Ishikawa (cell line): ENCODE measurements at regions not wholly inside any gene's neighbourhood (a gene's known extent, or its start where the extent isn't known, plus 50 kb on each side); places are given as distances from the start of the nearest gene placed in this dataset.

ENCODE experiments used
- CEBPB ChIP-seq: IDR thresholded peaks from 2 replicates; pipeline ENCODE4 v1.6.1; 2012
- CREB1 ChIP-seq: IDR thresholded peaks from 2 replicates; pipeline ENCODE4 v1.6.1; 2012; ENCODE audit warnings: low read depth
- EGR1 ChIP-seq: IDR thresholded peaks from 2 replicates; pipeline ENCODE4 v1.6.1; 2012
- EP300 ChIP-seq: IDR thresholded peaks from 2 replicates; pipeline ENCODE4 v1.6.1; 2012; ENCODE audit warnings: borderline replicate concordance
- FOXM1 ChIP-seq: IDR thresholded peaks from 2 replicates; pipeline ENCODE4 v1.6.1; 2012; ENCODE audit warnings: low read depth, borderline replicate concordance
- MAX ChIP-seq: IDR thresholded peaks from 2 replicates; pipeline ENCODE4 v1.6.1; 2012
- NFIC ChIP-seq: IDR thresholded peaks from 2 replicates; pipeline ENCODE4 v1.6.1; 2012
- RAD21 ChIP-seq: IDR thresholded peaks from 2 replicates; pipeline ENCODE4 v1.6.1; 2012; ENCODE audit warnings: low read depth
- TAF1 ChIP-seq: IDR thresholded peaks from 2 replicates; pipeline ENCODE4 v1.6.1; 2012; ENCODE audit warnings: low read depth, mild to moderate bottlenecking
- TCF12 ChIP-seq: IDR thresholded peaks from 2 replicates; pipeline ENCODE4 v1.6.1; 2012; ENCODE audit warnings: low read depth
- TEAD4 ChIP-seq: IDR thresholded peaks from 2 replicates; pipeline ENCODE4 v1.6.1; 2012
- YY1 ChIP-seq: IDR thresholded peaks from 2 replicates; pipeline ENCODE4 v1.6.1; 2012; ENCODE audit warnings: low read depth
- ZBTB7A ChIP-seq: IDR thresholded peaks from 2 replicates; pipeline ENCODE4 v1.6.1; 2012; ENCODE audit warnings: low read depth
- TF ChIP-seq, protein P1 (sequence below): IDR thresholded peaks from 2 replicates; pipeline ENCODE4 v1.6.1; 2012
- TF ChIP-seq, protein P2 (sequence below): IDR thresholded peaks from 2 replicates; pipeline ENCODE4 v1.6.1; 2012; ENCODE audit warnings: low read depth, mild to moderate bottlenecking

DNA sequence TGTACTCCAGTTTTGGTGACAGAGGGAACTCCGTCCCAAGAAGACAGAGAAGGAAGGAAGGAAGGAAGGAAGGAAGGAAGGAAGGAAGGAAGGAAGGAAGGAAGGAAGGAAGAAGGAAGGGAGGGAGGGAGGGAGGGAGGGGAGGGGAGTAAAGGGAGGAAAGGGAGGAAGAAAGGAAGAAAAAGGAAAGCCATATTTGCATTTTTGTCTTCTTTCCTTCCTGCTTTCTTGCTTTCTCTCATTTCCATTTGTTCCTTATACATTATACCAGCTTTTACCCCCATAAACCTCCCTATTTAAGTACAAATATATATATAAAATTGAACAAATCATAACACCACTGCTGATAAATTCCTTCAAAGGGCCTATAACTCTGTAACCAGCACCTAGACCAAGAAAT lies 151.8 kb downstream of the SMC2 start:
- TF ChIP-seq TEAD4 (no peak), YY1 (no peak)
- TF ChIP-seq, protein P1, sequence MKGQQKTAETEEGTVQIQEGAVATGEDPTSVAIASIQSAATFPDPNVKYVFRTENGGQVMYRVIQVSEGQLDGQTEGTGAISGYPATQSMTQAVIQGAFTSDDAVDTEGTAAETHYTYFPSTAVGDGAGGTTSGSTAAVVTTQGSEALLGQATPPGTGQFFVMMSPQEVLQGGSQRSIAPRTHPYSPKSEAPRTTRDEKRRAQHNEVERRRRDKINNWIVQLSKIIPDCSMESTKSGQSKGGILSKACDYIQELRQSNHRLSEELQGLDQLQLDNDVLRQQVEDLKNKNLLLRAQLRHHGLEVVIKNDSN = no peak

- TF ChIP-seq FOXM1 = no peak
- no peak for TF ChIP-seq EP300
- no peak for TF ChIP-seq TCF12
- TF ChIP-seq, protein P2, sequence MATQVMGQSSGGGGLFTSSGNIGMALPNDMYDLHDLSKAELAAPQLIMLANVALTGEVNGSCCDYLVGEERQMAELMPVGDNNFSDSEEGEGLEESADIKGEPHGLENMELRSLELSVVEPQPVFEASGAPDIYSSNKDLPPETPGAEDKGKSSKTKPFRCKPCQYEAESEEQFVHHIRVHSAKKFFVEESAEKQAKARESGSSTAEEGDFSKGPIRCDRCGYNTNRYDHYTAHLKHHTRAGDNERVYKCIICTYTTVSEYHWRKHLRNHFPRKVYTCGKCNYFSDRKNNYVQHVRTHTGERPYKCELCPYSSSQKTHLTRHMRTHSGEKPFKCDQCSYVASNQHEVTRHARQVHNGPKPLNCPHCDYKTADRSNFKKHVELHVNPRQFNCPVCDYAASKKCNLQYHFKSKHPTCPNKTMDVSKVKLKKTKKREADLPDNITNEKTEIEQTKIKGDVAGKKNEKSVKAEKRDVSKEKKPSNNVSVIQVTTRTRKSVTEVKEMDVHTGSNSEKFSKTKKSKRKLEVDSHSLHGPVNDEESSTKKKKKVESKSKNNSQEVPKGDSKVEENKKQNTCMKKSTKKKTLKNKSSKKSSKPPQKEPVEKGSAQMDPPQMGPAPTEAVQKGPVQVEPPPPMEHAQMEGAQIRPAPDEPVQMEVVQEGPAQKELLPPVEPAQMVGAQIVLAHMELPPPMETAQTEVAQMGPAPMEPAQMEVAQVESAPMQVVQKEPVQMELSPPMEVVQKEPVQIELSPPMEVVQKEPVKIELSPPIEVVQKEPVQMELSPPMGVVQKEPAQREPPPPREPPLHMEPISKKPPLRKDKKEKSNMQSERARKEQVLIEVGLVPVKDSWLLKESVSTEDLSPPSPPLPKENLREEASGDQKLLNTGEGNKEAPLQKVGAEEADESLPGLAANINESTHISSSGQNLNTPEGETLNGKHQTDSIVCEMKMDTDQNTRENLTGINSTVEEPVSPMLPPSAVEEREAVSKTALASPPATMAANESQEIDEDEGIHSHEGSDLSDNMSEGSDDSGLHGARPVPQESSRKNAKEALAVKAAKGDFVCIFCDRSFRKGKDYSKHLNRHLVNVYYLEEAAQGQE = no peak
- TF ChIP-seq EGR1 = no peak
- TF ChIP-seq CEBPB = no peak
- no peak for TF ChIP-seq MAX
- no peak for TF ChIP-seq TAF1
Measured at GRCh38 chr9:104247899-104248460, 153.9 kb downstream of the SMC2 start.

DNA sequence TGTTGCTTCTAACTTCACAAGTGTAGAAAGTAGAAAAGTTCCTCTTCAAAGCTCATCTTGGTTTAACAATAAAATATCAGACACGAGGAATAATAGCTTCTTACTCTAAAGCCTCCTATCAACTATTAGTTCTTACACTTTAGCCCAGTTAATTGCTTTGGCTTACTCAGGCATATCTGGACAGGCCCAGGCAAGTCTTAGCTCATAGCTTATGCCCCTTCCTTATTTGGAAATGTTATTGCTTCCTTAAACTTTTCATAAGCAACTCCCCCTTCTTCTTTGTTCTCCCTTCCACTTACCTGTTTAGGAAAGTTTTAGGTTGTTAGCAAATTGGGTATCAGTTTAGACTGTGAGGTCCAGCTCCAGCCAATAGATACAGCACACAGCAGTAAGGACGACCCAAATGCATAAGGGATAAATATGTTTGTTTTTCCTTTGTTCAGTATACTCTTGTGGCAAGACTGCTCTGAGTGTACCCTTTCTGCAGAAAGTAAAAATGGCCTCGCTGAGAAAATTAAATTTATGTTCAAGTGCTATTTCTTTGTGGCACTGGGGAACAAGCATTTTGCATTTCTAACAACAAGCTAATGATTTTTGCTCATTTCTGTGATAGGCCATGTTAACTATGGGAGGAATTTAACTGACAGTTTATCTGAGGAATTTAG lies 162.1 kb downstream of the SMC2 start:
- TF ChIP-seq TEAD4 (no peak), MAX (no peak), CREB1 (no peak), EGR1 (no peak), ZBTB7A (no peak), NFIC (no peak), CEBPB (no peak), RAD21 (no peak), TCF12 (no peak), YY1 (no peak), TAF1 (no peak)
- TF ChIP-seq, protein P1 = no peak
- TF ChIP-seq, protein P2 = no peak

- TF ChIP-seq EGR1 = no peak
- TF ChIP-seq EP300 = no peak
- no peak for TF ChIP-seq MAX
- TF ChIP-seq TAF1 = no peak
- TF ChIP-seq NFIC = no peak
- no peak for TF ChIP-seq CREB1
- no peak for TF ChIP-seq FOXM1
- TF ChIP-seq RAD21 = no peak
- TF ChIP-seq ZBTB7A = no peak
Measured at GRCh38 chr9:104256696-104257062, 162.6 kb downstream of the SMC2 start.

DNA sequence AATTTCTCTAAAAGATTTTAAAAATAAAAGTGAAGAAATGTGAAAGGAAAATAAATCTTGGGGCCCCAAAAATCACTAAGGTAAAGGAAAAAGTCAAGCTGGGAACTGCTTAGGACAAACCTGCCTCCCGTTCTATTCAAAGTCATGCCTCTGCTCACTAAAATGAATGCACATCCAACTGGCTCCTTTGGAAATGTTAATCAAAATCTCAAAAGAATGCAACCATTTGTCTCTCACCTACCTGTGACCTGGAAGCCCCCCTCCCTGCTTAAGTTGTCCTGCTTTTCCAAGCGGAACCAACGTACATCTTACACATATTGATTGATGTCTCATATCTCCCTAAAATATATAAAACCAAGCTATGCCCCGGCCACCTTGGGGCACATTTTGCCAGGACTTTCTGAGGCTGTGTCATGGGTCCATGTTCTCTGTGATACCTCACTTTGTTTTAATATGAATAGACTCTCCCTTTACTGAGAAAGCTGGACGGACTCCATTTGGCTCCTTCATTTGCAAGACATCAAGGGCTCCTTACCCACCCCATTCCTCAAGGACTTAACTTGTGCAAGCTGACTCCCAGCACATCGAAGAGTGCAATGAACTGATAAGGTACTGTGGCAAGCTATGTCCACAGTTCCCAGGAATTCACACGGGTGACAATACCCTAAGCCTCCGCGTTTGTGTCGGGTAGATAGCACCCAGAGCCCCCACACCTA lies 164.3 kb downstream of the SMC2 start:
- no peak for TF ChIP-seq EP300
- no peak for TF ChIP-seq EGR1
- TF ChIP-seq, protein P1 = no peak
- TF ChIP-seq, protein P2 = no peak
- TF ChIP-seq YY1 = no peak
- TF ChIP-seq TAF1 = no peak
- no peak for TF ChIP-seq CREB1
- TF ChIP-seq FOXM1 = no peak
- no peak for TF ChIP-seq CEBPB
- TF ChIP-seq RAD21 = no peak
- TF ChIP-seq MAX = no peak
- no peak for TF ChIP-seq ZBTB7A
